ENCODE measurements at regions not wholly inside any gene's neighbourhood (a gene's known extent, or its start where the extent isn't known, plus 50 kb on each side); places are given as distances from the start of the nearest gene placed in this dataset.

DNA sequence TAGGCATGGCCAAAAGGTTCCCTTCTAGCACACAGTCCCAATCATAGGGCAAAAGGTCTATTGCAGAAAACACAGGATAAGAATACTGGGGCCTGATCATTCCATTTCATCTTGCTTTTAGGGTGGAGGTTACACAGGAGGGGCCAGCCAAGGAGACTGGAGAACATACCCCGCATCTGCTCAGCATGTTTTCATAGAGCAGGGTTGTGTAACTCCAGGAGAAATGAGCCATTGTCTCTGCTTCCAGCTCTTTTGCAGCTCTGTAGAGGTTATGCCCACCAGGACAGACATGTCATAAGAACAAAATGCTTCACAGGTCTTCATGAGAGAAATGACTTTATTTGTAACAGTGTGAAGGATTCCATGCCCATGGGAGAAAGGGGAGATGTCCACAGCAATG is 742.8 kb downstream of the DACH1 start:
- TF ChIP-seq EP300 (IDR thresholded peaks at IDR 0.05; ENCODE audit: low read depth in 2 of 2, low read length in 2 of 2) (no peak), EP300 (CRISPR knock-in tag; IDR thresholded peaks at IDR 0.05; ENCODE audit: borderline replicate concordance) (no peak), POLR2AphosphoS5 (IDR thresholded peaks at IDR 0.05; ENCODE audit: low read depth, low read length) (no peak), CHD4 (IDR thresholded peaks at IDR 0.05; ENCODE audit: borderline replicate concordance, low read length) (no peak), ZNF24 (IDR thresholded peaks at IDR 0.05) (no peak), RBFOX2 (IDR thresholded peaks at IDR 0.05; ENCODE audit: low read depth, low read length) (no peak), NR2C2 (CRISPR knock-in tag; IDR thresholded peaks at IDR 0.05; ENCODE audit: borderline replicate concordance) (no peak), ZNF878 (CRISPR knock-in tag; IDR thresholded peaks at IDR 0.05) (no peak), ETV6 (CRISPR knock-in tag; conservative IDR thresholded peaks at IDR 0.05) (no peak), ZNF644 (CRISPR knock-in tag; IDR thresholded peaks at IDR 0.05; ENCODE audit: low read depth) (no peak), SALL1 (CRISPR knock-in tag; IDR thresholded peaks at IDR 0.05) (no peak)
- TF ChIP-seq, protein P1, sequence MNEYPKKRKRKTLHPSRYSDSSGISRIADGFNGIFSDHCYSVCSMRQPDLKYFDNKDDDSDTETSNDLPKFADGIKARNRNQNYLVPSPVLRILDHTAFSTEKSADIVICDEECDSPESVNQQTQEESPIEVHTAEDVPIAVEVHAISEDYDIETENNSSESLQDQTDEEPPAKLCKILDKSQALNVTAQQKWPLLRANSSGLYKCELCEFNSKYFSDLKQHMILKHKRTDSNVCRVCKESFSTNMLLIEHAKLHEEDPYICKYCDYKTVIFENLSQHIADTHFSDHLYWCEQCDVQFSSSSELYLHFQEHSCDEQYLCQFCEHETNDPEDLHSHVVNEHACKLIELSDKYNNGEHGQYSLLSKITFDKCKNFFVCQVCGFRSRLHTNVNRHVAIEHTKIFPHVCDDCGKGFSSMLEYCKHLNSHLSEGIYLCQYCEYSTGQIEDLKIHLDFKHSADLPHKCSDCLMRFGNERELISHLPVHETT (CRISPR knock-in tag; conservative IDR thresholded peaks at IDR 0.05), result no peak
- TF ChIP-seq, protein P2, sequence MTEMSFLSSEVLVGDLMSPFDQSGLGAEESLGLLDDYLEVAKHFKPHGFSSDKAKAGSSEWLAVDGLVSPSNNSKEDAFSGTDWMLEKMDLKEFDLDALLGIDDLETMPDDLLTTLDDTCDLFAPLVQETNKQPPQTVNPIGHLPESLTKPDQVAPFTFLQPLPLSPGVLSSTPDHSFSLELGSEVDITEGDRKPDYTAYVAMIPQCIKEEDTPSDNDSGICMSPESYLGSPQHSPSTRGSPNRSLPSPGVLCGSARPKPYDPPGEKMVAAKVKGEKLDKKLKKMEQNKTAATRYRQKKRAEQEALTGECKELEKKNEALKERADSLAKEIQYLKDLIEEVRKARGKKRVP (CRISPR knock-in tag; IDR thresholded peaks at IDR 0.05), result no peak
